ENCODE measurements at regions not wholly inside any gene's neighbourhood (a gene's known extent, or its start where the extent isn't known, plus 50 kb on each side); places are given as distances from the start of the nearest gene placed in this dataset.

DNA sequence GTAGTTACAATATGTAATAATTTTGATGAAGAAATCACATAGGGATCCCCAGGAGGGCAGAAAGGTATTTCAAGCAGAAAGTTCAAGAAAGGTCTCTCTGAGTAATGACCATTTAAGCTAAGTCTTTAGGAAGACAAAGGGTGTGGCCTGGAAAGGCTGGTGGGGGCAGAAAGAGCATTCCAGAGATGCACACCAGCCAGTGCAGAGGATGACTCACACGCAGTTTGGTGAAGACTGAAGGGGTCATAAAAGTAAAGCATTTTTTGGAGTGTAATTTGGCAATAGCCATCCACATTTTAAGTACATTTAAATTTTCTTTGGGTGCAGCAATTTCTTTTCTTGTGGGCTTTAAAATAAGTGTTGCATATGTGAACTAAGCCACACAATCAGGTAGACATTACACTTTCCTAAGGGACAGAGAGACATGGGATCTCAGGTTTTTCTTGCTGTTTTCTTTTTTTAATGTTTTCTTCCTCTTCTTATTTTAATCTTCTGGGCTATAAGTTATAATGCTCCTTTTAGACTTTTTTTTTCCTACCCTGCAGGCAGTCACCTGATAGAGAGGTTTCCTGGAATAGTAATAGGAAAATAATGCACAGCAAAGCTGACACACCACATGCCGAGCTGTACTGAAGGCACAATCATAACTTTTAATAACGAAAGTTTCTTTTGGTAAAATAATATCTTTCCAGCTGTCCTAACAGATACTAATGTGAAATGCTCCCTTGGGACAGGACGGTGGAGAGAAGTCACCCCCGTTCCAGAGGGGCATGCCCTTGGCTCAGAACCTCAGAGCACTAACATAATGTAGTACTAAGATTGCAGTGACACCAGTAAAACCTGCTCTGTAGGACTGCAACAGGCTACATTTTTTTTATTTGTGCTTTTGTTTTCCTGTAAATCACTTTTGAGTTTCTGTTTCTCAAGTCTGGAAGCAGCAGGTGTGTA lies 49.6 kb upstream of the PTPRK start:
- TF ChIP-seq, protein P1, sequence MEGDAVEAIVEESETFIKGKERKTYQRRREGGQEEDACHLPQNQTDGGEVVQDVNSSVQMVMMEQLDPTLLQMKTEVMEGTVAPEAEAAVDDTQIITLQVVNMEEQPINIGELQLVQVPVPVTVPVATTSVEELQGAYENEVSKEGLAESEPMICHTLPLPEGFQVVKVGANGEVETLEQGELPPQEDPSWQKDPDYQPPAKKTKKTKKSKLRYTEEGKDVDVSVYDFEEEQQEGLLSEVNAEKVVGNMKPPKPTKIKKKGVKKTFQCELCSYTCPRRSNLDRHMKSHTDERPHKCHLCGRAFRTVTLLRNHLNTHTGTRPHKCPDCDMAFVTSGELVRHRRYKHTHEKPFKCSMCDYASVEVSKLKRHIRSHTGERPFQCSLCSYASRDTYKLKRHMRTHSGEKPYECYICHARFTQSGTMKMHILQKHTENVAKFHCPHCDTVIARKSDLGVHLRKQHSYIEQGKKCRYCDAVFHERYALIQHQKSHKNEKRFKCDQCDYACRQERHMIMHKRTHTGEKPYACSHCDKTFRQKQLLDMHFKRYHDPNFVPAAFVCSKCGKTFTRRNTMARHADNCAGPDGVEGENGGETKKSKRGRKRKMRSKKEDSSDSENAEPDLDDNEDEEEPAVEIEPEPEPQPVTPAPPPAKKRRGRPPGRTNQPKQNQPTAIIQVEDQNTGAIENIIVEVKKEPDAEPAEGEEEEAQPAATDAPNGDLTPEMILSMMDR (IDR thresholded peaks at IDR 0.05): no peak

All from LNCAP (cell line).